ENCODE measurements at regions not wholly inside any gene's neighbourhood (a gene's known extent, or its start where the extent isn't known, plus 50 kb on each side); places are given as distances from the start of the nearest gene placed in this dataset.

- DNase-seq (ENCODE audit: extremely low spot score, insufficient read length, low read depth): no peak
- FAIRE-seq: no peak
Observed at GRCh38 chr5:136435946-136436543, 70.7 kb upstream of the TRPC7 start.

DNA sequence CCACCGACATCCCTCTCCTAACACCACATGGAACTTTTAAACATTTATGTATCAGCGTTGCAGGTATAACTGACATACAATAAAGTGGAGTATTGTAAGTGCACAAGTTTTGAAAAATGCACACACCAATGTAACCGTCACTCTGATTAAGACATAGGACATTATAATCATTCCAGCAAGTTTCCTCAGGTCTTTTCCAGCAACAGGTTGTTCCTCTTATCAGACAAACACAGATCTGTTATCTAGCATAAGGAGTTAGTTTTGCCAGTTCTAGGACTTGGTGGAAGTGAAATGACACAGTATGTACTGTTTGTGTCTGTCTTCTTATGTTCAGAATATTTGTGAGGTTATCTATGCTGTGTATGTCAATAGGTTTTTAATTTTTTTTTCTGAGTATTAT, 69.5 kb upstream of the TRPC7 start:
- FAIRE-seq (no peak), DNase-seq (ENCODE audit: extremely low spot score, insufficient read length, low read depth) (no peak)

DNA sequence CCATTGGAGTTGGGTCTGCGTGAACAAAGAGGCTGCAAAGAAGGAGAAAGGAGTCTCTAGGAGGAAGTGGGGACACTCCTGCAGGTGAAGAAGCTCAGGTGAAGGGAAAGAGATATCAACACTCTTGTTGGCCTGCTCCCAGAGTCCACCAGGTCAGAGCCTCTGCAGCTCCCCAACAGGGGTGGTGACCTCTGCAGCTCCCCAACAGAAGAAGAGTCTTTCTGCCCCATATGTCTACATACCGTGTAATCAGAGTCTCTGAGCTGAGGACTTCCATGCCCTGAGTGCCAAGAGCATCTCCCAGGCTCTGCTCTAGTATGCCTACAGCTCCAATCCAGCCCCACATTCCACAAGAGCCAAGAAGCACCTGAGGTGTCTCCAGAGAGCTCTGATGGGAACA, 67.4 kb upstream of the TRPC7 start:
- DNase-seq (ENCODE audit: extremely low spot score, insufficient read length, low read depth) (no peak), FAIRE-seq (no peak)

GRCh38 chr5:136430081-136430480, 64.7 kb upstream of the TRPC7 start:
- no peak for FAIRE-seq

DNA sequence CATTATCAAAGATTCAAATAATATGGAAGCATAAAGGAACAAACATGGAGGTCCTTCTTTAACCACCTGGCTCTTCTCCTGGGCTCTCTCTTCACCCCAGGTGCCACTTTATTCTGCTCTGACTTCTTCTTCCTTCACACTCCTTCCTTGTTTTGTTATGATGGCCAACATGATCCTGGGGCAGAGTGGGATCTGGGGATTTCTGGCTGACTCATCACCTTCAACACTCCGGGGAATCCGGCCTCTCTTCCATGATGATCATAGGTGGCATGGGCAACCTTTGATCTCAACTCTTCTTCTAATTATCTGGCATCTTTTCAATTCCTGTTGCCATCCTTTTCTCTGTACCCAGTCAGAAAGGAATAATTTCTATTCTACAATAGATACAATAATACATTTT, 62.1 kb upstream of the TRPC7 start:
- FAIRE-seq (no peak), DNase-seq (ENCODE audit: extremely low spot score, insufficient read length, low read depth) (no peak)

More at GRCh38 chr5:136430081-136430480, 64.7 kb upstream of the TRPC7 start:
- DNase-seq (ENCODE audit: extremely low spot score, insufficient read length, low read depth): no peak

GRCh38 chr5:136425921-136426320, 60.6 kb upstream of the TRPC7 start:
- FAIRE-seq (no peak), DNase-seq (ENCODE audit: extremely low spot score, insufficient read length, low read depth) (no peak)

DNA sequence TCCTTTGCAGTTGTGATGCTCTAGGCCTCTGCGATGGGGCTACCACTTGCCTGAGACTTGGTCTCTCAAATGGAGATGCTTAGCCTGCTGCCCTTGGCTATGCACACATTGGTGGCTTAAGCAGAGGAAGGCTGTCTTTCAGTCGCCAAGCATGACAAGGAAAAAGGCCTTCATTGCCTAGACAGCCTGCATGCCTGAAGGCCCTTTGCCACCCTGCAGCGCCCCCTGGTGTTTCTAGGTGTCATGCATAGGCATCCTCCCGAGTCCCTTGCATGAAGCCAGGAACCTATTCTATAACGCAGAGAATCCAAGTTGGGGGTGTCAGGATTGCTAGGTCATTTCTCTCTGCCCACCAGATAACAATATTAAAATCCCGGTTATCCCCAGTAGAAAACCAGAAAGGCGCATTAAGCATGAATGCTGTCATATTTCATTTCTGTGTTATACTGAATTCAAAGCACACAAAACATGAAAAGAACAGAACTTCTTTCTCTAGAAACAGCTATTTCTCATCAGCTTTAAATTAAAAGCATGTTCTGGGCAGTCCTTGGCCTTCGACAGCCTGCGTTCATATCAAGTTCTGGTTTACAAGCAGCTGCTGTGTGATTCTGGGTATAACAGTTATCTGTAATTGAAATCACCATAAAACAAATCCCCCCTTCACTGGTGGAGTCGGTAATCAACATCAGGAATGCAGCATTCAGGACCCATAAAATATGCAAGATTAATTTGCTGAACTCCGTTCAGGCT, 59.7 kb upstream of the TRPC7 start:
- peak; percentile 67 for FAIRE-seq
- DNase-seq (ENCODE audit: extremely low spot score, insufficient read length, low read depth): peak; percentile 22

DNA sequence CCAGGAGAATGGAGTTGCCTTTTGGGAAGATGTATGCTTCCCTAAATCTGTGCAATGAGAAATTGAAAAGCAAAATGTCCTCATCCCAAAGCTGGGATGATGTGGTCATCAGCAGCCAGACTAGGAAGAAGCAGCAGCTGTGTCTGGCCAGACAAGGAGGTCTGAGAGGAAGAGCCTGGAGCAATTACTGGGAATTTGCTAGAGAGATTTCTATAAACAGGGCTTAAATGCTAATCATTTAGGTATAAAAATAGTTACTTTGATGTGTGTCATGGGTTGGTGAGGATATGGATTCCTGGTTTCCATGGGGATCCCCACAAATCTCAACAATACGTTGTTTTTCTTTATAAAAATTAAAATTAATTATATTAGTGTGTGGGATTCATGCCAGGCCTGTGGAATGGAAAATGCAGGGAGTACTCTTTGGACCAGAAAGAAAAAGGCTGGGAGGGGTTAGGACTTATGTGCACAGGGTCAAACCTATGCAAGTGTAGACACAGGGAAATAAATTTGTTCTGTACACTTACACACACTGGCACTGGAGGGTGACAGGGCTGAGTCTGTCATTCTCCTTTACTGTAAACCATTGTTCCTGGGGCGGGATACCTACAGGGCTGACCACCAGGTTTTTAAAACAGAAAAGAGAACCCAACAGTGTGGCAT, 58.7 kb upstream of the TRPC7 start:
- FAIRE-seq: no peak

GRCh38 chr5:136420168-136420898, 55.0 kb upstream of the TRPC7 start:
- FAIRE-seq (no peak), DNase-seq (ENCODE audit: extremely low spot score, insufficient read length, low read depth) (no peak)

More for the DNA sequence above, 58.7 kb upstream of the TRPC7 start:
- DNase-seq (ENCODE audit: extremely low spot score, insufficient read length, low read depth): no peak

DNA sequence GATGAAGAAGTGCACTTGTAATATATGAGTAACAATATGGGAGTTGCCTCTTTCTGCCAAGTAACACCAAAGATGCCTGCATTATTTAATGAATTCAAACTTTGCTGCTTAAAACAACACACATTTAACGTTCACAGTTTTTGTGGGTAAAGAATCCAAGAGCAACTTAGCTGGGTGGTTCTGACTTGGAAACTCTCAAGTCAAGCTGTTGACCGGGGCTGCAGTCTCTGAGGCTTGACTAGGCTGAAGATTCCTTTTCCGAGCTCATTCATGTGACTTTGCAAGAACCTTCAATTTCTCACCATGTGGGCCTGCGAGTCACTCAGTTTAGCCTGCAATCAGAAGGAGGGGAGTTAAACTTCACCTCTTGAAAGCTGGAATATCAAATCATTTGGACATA, 53.0 kb upstream of the TRPC7 start:
- FAIRE-seq: no peak
- DNase-seq (ENCODE audit: extremely low spot score, insufficient read length, low read depth): no peak
